ENCODE measurements at regions not wholly inside any gene's neighbourhood (a gene's known extent, or its start where the extent isn't known, plus 50 kb on each side); places are given as distances from the start of the nearest gene placed in this dataset.

DNA sequence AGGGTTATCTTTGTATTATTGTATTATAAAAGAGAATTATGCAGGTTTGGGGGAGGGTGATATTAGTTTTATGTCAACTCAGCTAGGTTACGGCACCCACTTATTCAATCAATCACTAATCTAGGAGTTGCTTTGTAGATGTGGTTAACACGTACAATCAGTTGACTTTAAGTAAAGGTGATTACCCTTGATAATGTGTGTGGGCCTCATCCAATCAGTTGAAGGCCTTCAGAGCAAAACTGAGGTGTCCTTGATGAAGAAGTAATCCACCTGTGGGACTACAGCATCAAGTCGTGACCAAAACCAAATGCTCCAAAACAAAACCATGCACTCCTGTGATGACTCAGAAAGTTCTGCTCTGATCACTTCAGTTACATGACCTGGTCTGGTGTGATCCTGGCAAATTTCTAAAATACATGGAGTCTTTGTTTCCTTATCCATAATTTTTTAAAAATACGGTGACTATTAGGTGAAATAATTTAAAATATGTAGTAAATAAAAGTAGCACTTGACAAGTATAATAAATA lies 114.1 kb downstream of the IYD start:
- H3K9ac ChIP-seq (ENCODE audit: low read length) = no peak overlapping the region
- no peaks in the 10 kb centered on the region for H3F3A ChIP-seq (ENCODE audit: insufficient read depth)
- TF ChIP-seq EZH2phosphoT487 (conservative IDR thresholded peaks at IDR 0.05; ENCODE audit: low read length) = no peak
- TF ChIP-seq, protein P1, sequence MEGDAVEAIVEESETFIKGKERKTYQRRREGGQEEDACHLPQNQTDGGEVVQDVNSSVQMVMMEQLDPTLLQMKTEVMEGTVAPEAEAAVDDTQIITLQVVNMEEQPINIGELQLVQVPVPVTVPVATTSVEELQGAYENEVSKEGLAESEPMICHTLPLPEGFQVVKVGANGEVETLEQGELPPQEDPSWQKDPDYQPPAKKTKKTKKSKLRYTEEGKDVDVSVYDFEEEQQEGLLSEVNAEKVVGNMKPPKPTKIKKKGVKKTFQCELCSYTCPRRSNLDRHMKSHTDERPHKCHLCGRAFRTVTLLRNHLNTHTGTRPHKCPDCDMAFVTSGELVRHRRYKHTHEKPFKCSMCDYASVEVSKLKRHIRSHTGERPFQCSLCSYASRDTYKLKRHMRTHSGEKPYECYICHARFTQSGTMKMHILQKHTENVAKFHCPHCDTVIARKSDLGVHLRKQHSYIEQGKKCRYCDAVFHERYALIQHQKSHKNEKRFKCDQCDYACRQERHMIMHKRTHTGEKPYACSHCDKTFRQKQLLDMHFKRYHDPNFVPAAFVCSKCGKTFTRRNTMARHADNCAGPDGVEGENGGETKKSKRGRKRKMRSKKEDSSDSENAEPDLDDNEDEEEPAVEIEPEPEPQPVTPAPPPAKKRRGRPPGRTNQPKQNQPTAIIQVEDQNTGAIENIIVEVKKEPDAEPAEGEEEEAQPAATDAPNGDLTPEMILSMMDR (IDR thresholded peaks at IDR 0.05; ENCODE audit: insufficient read depth, low read length, poor library complexity, severe bottlenecking) = no peak
- H3K9me3 ChIP-seq (ENCODE audit: insufficient read depth, low read length) = no peaks in the 10 kb centered on the region
- no peaks in the 10 kb centered on the region for H3K36me3 ChIP-seq (ENCODE audit: low read length)
- H2AFZ ChIP-seq (ENCODE audit: low read depth, low read length, severe bottlenecking) = no peak overlapping the region
- H4K20me1 ChIP-seq (ENCODE audit: low read depth, low read length) = no peaks in the 10 kb centered on the region
- H3K9me2 ChIP-seq (replicated peaks; ENCODE audit: insufficient read depth, low read length) = no peaks in the 10 kb centered on the region
- H3K4me2 ChIP-seq (ENCODE audit: low read depth, low read length, poor library complexity, severe bottlenecking) = no peak overlapping the region
- H3K27ac ChIP-seq (ENCODE audit: low read depth, low read length) = no peak overlapping the region
- no peaks in the 10 kb centered on the region for H3K79me2 ChIP-seq (ENCODE audit: insufficient read depth, low read length)
- H3K4me3 ChIP-seq (ENCODE audit: insufficient read depth, low read length, poor library complexity, severe bottlenecking) = no peak overlapping the region
- H3K27me3 ChIP-seq (ENCODE audit: low read length) = no peaks in the 10 kb centered on the region

DNA sequence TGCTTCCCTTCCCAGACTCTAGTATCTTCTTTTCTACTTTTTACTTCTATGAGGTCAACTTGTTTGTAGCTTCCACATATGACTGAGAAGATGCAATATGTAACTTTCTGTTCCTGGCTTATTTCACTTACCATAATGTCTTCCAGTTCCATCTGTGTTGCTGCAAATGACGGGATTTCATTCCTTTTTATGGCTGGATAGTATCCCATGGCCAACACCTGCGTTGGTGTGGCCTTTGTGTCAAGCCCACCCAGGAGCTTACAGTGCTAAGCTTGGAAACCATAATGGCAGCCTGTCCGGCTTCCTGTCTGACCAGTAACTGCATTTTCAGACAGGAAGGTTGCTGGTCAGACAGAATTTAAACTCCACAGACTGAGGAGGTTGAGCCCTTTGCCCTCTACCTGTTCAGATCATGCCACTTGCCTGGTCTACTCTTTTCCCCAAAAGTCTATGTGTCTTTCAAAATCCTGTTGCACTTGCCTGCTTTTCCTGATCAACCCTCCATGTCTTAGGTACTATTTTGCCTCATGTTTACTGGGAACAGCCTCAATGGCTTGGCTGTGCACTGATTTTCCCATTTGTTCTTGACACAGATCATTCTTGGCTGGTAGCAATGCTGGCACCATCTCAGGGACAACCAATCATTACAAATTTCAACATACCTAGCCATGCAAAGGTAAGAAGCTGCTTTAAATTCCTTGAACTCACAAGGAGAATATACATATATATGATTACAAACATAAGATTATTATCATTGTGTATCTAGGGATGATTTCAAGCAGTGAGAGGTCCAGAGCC lies 114.3 kb upstream of the PLEKHG1 start:
- no peak for TF ChIP-seq EZH2phosphoT487 (conservative IDR thresholded peaks at IDR 0.05; ENCODE audit: low read length)
- TF ChIP-seq, protein P1 (IDR thresholded peaks at IDR 0.05; ENCODE audit: insufficient read depth, low read length, poor library complexity, severe bottlenecking) = no peak
- Histone ChIP-seq H3K9me2 (replicated peaks; ENCODE audit: insufficient read depth, low read length) (no peaks in the 10 kb centered on the region), H3K27ac (ENCODE audit: low read depth, low read length) (no peak overlapping the region), H3K9me3 (ENCODE audit: insufficient read depth, low read length) (no peaks in the 10 kb centered on the region), H3F3A (ENCODE audit: insufficient read depth) (no peaks in the 10 kb centered on the region), H2AFZ (ENCODE audit: low read depth, low read length, severe bottlenecking) (no peak overlapping the region), H3K4me2 (ENCODE audit: low read depth, low read length, poor library complexity, severe bottlenecking) (no peak overlapping the region), H3K9ac (ENCODE audit: low read length) (no peak overlapping the region), H3K27me3 (ENCODE audit: low read length) (no peaks in the 10 kb centered on the region), H4K20me1 (ENCODE audit: low read depth, low read length) (no peaks in the 10 kb centered on the region), H3K4me3 (ENCODE audit: insufficient read depth, low read length, poor library complexity, severe bottlenecking) (no peak overlapping the region), H3K79me2 (ENCODE audit: insufficient read depth, low read length) (no peaks in the 10 kb centered on the region), H3K36me3 (ENCODE audit: low read length) (no peaks in the 10 kb centered on the region)

DNA sequence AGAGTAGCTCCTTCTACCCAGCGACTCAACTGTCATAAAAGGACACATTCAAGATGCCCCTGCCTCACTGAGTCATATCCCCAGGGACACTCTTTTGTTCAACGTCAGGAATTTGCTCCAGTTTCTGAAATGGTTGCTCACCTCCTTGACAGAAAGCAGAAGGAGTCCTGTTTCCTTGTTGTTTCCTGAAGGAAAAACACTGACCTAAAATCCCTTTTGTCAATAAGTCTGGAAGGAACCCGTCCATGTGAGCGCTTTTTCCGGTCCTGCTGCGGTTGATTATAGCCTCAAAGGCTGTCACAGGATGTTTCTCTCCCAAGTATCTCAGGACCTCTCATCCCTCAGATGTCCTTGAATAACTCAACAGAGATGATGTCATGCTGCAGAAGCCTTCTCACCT lies 113.6 kb upstream of the PLEKHG1 start:
- no peak overlapping the region for H3K27ac ChIP-seq (ENCODE audit: low read depth, low read length)
- TF ChIP-seq, protein P1 (IDR thresholded peaks at IDR 0.05; ENCODE audit: insufficient read depth, low read length, poor library complexity, severe bottlenecking) = no peak
- no peak for TF ChIP-seq EZH2phosphoT487 (conservative IDR thresholded peaks at IDR 0.05; ENCODE audit: low read length)
- no peaks in the 10 kb centered on the region for H3K36me3 ChIP-seq (ENCODE audit: low read length)
- H3K9me3 ChIP-seq (ENCODE audit: insufficient read depth, low read length) = no peaks in the 10 kb centered on the region
- no peaks in the 10 kb centered on the region for H4K20me1 ChIP-seq (ENCODE audit: low read depth, low read length)
- H2AFZ ChIP-seq (ENCODE audit: low read depth, low read length, severe bottlenecking) = no peak overlapping the region
- H3K9ac ChIP-seq (ENCODE audit: low read length) = no peak overlapping the region
- no peaks in the 10 kb centered on the region for H3K79me2 ChIP-seq (ENCODE audit: insufficient read depth, low read length)
- H3K4me2 ChIP-seq (ENCODE audit: low read depth, low read length, poor library complexity, severe bottlenecking) = no peak overlapping the region
- H3K27me3 ChIP-seq (ENCODE audit: low read length) = no peaks in the 10 kb centered on the region
- no peaks in the 10 kb centered on the region for H3K9me2 ChIP-seq (replicated peaks; ENCODE audit: insufficient read depth, low read length)
- no peak overlapping the region for H3K4me3 ChIP-seq (ENCODE audit: insufficient read depth, low read length, poor library complexity, severe bottlenecking)
- no peaks in the 10 kb centered on the region for H3F3A ChIP-seq (ENCODE audit: insufficient read depth)
